ENCODE measurements at regions not wholly inside any gene's neighbourhood (a gene's known extent, or its start where the extent isn't known, plus 50 kb on each side); places are given as distances from the start of the nearest gene placed in this dataset.

DNA sequence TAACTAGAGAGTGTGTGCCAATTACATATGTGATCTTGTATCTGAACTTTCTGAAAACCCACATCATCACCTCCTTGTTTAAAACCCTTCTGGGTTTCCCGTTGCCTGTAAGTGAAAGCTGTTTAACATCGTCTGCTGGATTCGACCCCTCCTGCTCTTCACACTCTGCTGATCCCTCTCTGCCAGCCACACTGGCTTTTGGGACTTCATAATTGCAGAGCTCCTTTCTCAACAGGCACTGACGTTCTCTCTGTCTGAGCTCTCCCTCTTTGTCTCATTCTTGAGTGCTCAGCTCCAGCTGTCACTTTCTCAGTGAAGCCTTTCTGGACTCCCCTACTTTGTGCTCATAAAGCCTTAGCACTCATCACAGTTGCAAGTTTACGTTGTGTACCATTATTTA is 153.9 kb downstream of the CEP135 start:
- FAIRE-seq = no peak
- no peak for DNase-seq (ENCODE audit: insufficient read length, low spot score)

DNA sequence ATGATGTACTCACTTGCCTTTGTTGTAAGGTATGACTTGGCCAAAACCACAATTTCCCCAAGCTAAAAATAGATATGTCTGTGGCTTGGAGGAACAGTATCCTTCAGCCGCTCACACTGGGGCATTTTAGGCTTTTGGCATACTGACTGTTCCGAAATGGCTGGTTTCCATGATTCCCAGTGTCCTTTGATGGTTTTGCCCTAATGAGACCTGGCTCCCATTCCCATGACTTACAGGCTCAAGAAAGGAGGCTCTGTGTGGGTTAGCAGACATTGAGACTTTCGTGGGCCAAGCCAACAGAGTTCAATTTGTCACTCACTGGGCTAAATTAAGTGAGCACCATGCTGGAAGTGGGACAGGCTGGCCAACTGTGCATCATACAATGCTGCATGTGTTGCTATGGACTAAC is 150.6 kb downstream of the CEP135 start:
- FAIRE-seq (no peak), DNase-seq (ENCODE audit: insufficient read length, low spot score) (no peak)

DNA sequence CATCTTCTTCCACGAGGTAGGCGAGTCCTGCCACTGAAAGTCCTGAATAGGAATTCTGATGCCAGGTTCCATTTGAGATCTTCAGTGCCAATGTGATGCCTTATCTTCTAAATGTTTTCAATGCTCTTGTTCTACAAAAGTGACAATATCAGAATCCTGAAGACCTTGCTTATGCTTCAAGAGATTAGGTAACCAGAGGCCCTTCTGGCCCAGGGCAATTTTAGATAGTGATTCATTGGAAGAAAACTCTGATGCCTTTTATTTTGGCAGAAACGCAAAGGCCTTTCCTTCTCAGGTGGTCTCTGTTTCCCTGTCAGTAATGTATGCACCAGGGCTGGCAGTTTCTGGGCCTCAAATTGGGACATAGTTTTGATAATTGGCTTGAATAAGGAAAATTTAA is 144.8 kb downstream of the CEP135 start:
- FAIRE-seq = no peak
- DNase-seq (ENCODE audit: insufficient read length, low spot score) = no peak

DNA sequence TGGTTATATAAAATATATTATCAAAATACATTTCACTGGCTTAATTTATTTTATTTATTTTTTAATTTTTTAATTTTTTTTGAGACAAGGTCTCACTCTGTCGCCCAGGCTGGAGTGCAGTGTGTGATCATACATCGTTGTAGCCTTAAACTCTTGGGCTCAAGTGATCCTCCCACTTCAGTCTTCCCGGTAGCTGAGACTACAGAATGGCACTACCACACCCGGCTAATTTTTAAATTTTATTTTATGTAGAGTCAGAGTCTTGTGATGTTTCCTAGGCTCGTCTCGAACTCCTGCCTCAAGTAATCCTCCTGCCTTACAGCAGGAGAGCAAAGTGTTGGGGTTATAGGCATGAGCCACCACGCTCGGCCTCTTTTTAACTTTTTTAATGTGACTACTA is 143.8 kb downstream of the CEP135 start:
- DNase-seq (ENCODE audit: insufficient read length, low spot score) = no peak
- no peak for FAIRE-seq

DNA sequence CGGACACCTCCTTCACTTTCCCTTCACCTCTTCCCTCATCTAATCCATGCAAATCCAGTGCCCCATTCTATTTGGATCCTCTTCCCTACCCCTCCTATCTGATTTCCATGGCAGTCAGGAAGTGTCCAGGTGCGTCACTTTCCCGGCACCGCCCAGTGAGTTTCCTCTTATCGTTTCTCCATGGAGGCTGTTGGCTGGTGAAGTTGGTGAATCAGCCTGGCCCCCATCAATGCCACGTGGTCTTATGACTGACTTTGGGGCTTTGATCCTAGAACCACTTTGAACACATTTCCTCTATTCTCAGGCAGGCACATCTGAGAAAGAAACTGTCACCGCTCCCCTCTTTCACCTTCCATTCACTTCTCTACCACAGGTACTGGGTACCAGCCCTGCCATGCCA is 137.8 kb downstream of the CEP135 start:
- FAIRE-seq = no peak
- no peak for DNase-seq (ENCODE audit: insufficient read length, low spot score)

DNA sequence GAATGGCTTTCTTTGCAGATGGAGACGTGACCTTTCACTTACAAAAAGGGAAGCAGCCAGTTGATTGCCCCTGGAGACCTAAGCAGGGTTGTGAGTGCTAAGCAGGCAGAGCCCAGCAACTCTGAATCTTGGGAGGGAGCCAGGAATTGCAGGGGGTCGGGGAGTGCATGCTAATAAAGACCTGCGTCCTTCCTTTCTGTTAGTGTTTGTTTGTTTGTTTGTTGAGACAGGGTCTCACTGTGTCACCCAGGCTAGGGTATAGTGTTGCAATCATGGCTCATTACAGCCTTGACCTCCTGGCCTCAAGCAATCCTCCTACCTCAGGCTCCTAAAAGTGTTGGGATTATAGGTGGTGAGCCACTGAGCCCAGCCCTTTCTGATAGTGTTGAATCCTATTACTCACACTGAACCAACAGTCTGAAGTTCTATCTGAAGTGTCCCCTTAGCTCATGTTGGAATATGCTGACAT is 137.4 kb downstream of the CEP135 start:
- no peak for DNase-seq (ENCODE audit: insufficient read length, low spot score)

DNA sequence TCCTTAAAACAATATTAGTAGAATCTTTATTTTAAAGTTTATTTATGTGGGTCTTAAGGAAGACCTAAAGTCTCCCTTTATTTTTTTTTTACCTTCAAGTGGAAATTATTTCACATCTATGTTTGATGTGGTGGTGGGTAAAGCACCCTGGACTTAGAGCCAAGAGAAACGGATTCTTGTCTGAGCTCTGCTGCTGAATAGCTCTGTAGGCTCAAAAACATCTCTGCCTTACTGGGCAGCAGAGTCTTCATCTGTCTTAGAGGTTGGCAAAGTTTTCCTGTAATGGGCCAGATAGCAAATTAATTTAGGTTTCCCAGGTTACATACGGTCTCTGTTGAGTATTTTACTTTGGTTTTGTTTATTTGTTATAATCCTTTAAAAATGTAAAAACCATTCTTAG is 136.5 kb downstream of the CEP135 start:
- DNase-seq (ENCODE audit: insufficient read length, low spot score) (no peak), FAIRE-seq (no peak)

More for the DNA sequence above, 137.4 kb downstream of the CEP135 start:
- no peak for FAIRE-seq

DNA sequence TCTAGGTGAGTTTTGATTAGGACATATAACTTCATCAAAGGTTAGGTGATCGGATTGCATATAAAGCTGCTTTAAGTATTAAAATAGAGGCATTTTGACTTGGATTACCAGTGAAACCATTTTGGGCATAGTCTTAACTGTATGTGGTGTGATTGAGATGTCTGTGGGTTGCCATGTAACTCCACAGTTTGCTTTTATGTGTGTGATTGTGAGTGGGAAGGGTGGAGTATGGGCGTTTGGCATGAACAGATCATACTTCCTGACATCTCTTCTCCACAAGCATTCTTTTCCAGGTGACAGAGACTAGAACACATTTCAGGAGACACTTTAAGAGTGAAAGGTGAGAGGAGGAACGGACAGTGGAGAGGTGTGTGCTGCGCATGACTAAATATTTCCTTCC is 136.1 kb downstream of the CEP135 start:
- FAIRE-seq = no peak

More for the DNA sequence above, 136.1 kb downstream of the CEP135 start:
- no peak for DNase-seq (ENCODE audit: insufficient read length, low spot score)
